Upper lobe of left lung (tissue), 4 donors: ENCODE measurements at regions not wholly inside any gene's neighbourhood (a gene's known extent, or its start where the extent isn't known, plus 50 kb on each side); places are given as distances from the start of the nearest gene placed in this dataset.

ENCODE experiments used
- EP300 ChIP-seq, 4 donors: sonication (generic); formaldehyde crosslinking; IDR thresholded peaks; one replicate each; pipeline ENCODE4 v1.5.1; 2017; ENCODE audit warnings: antibody characterized with exemption in 4 of 4, control low read depth in 2 of 4
- TF ChIP-seq, protein P1 (sequence below), 6 experiments: fragments of 450-650 bp in 4 of 6; fragments of 200-600 bp in 2 of 6; sonication (generic) in 2 of 6; IDR thresholded peaks; one replicate each; pipeline ENCODE4 v1.5.1; 2016 to 2019; ENCODE audit warnings: antibody characterized with exemption in 6 of 6

- TF ChIP-seq, protein P1, sequence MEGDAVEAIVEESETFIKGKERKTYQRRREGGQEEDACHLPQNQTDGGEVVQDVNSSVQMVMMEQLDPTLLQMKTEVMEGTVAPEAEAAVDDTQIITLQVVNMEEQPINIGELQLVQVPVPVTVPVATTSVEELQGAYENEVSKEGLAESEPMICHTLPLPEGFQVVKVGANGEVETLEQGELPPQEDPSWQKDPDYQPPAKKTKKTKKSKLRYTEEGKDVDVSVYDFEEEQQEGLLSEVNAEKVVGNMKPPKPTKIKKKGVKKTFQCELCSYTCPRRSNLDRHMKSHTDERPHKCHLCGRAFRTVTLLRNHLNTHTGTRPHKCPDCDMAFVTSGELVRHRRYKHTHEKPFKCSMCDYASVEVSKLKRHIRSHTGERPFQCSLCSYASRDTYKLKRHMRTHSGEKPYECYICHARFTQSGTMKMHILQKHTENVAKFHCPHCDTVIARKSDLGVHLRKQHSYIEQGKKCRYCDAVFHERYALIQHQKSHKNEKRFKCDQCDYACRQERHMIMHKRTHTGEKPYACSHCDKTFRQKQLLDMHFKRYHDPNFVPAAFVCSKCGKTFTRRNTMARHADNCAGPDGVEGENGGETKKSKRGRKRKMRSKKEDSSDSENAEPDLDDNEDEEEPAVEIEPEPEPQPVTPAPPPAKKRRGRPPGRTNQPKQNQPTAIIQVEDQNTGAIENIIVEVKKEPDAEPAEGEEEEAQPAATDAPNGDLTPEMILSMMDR (IDR thresholded peaks at IDR 0.05), result no peak
- TF ChIP-seq EP300 (IDR thresholded peaks at IDR 0.05), result no peak
Observed at GRCh38 chr13:79034341-79034740, 371.7 kb downstream of the RBM26 start.
